ENCODE measurements at regions not wholly inside any gene's neighbourhood (a gene's known extent, or its start where the extent isn't known, plus 50 kb on each side); places are given as distances from the start of the nearest gene placed in this dataset.

DNA sequence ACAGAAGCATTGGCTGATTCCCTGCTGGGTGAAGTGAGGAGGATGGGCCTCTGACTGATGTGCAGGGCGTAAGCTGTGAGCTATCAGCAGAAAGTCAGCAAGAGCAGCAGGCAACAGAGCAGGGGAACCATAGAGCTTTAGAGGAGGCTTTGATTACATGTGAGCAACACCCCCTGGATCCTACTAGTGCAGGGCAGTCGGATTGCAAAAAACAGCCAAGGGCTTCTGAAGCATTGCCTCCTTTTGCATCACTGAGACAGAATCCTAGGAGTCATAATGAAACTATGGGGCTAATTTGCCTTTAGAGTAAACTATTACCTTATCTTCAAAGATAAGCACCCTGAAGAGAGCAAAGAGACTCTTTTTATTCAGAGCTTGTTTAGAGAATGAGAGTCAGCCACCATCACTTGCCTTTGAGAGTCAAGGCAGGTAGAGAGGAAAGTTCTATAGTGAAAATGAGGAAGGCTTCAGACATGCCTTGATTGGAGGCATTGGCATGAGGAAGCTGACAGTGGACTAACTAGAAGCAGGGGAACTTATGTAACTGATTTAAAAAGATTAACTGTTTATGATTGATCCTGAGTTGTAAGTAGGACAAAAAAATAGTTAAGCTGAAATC, 420.3 kb downstream of the PDHA2 start:
- CTCF ChIA-PET = no interaction called here

DNA sequence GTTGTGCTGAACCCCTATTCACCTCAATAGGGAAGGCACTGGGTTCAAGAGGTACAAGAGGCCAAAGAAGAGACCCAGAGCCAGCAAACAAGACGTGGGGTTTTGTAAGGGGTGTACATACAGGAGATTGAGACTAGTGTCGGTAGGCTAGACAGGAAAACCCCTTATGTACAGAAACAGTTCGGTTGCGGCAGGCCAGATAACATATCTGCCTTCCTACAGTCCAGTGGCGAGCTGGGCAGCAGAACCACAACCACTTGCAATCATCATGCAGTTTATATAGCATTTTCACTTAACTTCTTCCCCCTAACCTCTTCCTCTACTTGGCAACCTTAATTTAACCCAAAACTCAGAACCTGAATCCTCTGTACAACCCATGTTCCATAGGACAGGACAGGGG, 422.2 kb downstream of the PDHA2 start:
- H3K27ac ChIP-seq = no peak overlapping the region
- TF ChIP-seq, protein P1, sequence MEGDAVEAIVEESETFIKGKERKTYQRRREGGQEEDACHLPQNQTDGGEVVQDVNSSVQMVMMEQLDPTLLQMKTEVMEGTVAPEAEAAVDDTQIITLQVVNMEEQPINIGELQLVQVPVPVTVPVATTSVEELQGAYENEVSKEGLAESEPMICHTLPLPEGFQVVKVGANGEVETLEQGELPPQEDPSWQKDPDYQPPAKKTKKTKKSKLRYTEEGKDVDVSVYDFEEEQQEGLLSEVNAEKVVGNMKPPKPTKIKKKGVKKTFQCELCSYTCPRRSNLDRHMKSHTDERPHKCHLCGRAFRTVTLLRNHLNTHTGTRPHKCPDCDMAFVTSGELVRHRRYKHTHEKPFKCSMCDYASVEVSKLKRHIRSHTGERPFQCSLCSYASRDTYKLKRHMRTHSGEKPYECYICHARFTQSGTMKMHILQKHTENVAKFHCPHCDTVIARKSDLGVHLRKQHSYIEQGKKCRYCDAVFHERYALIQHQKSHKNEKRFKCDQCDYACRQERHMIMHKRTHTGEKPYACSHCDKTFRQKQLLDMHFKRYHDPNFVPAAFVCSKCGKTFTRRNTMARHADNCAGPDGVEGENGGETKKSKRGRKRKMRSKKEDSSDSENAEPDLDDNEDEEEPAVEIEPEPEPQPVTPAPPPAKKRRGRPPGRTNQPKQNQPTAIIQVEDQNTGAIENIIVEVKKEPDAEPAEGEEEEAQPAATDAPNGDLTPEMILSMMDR (conservative IDR thresholded peaks at IDR 0.05; ENCODE audit: low read depth) = no peak
- ChIA-PET POLR2A (ENCODE audit: low non-redundant PET) (no interaction called here), CTCF (no interaction called here)
- no peak for DNase-seq (ENCODE audit: low spot score)

More for the DNA sequence above, 420.3 kb downstream of the PDHA2 start:
- no peak for DNase-seq (ENCODE audit: low spot score)
- TF ChIP-seq, protein P1 (conservative IDR thresholded peaks at IDR 0.05; ENCODE audit: low read depth) = no peak
- no peak overlapping the region for H3K27ac ChIP-seq
- POLR2A ChIA-PET (ENCODE audit: low non-redundant PET) = no interaction called here

DNA sequence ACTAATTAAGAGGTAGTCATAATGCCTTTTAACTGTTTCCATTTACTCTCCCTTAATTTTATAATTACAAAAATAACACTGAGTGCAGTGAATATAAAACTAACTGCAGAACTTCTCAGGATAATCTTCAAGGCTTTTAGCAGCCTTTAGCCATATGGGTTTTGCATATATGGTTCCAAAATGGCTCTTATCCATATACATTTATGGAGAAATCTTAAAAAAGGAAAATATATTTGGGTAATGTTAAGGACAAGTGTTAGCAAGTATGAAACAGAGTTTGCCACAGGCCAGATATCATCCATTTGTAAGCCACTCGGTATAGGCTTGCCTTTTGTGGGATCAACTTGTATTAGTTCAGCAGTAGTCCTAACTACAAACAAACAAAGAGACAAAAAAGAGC, 423.4 kb downstream of the PDHA2 start:
- CTCF ChIA-PET = interaction anchor here (0.5 kb wide), 1 partner anchor 44 kb away, joined by 3 read pairs; no protein-coding TSS in a partner anchor
- POLR2A ChIA-PET (ENCODE audit: low non-redundant PET) = no interaction called here
- H3K27ac ChIP-seq = no peak overlapping the region
- DNase-seq (ENCODE audit: low spot score) = no peak
- TF ChIP-seq, protein P1 (conservative IDR thresholded peaks at IDR 0.05; ENCODE audit: low read depth) = no peak

DNA sequence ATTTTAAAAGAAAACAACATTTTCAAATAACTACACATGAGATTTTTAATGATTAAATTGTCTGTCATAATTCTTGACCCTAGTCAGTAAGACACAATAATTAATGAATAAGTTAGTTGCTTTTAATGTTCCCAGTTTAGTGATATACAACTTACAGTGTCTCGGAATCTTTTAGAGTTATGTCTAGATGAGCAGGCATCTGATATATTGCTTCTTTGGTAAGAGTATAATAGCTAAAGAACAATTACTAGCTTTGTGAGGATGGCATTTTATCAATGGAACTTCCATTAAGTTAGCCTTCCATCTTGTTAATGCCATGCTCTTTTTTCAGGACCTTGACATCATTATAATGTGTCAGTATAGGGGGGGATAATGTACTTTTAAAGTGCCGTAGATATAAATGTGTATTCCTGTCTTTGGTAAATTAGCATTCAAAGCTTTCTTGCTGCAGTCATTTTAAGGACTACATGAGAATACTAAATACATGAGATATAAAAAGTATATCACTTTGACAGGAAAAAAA, 425.1 kb downstream of the PDHA2 start:
- ChIA-PET CTCF (no interaction called here), POLR2A (ENCODE audit: low non-redundant PET) (no interaction called here)
- H3K27ac ChIP-seq = no peak overlapping the region
- no peak for DNase-seq (ENCODE audit: low spot score)
- TF ChIP-seq, protein P1 (conservative IDR thresholded peaks at IDR 0.05; ENCODE audit: low read depth) = no peak

DNA sequence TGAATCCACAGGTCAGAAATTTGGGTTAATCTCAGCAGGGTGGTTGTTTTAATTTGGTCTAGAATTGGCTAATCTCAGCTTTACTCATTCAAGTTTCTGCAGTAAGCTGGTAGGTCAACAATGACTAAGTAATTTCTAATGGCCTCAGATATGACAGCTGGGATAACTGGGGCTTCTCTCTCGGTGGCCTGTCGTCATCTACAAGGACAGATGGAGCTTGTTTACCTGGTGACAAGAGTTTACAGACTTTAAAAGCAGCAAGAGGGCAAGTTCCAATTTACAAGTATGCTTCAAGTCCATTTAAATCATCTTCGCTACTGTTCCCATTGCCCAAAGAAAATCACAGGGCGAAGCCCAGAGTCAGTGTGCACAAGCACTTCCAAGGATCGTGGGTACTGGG, 453.9 kb downstream of the PDHA2 start:
- DNase-seq (ENCODE audit: low spot score) = no peak
- TF ChIP-seq, protein P1 (conservative IDR thresholded peaks at IDR 0.05; ENCODE audit: low read depth) = no peak
- no peak overlapping the region for H3K27ac ChIP-seq
- ChIA-PET POLR2A (ENCODE audit: low non-redundant PET) (no interaction called here), CTCF (no interaction called here)

DNA sequence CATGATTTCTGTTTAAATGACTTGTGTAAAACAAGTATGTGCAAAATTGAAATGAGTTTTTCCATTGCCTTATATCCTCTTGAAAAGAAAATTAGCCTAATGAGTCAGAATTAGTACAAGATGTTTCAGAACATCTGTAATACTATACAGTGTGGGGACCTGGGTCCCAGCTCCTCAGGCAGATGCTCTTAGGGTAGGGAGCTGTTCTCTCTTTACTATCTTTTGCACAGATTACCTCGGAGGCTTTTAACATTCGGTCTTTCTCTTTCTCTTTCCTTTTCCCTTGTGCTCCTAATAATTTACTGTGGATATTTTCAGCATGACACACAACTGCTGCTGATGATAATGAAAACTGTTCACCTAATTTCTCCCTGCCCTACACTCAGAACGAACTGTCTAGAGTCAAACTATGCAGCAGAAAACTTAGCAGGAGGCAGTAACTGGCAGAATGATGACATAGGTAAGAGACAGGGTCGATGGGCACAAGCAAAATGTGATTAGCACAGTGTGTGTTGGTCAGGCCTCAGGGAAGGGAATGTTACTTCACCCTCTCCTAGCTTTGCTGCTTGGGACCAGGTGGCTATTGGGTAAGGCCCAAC, 455.3 kb downstream of the PDHA2 start:
- no peak for DNase-seq (ENCODE audit: low spot score)
- CTCF ChIA-PET = no interaction called here
- POLR2A ChIA-PET (ENCODE audit: low non-redundant PET) = no interaction called here
- no peak overlapping the region for H3K27ac ChIP-seq
- TF ChIP-seq, protein P1 (conservative IDR thresholded peaks at IDR 0.05; ENCODE audit: low read depth) = no peak
